ENCODE measurements at regions not wholly inside any gene's neighbourhood (a gene's known extent, or its start where the extent isn't known, plus 50 kb on each side); places are given as distances from the start of the nearest gene placed in this dataset.
"Not testable (repeated sequence)": the region's sequence is repeated elsewhere in the genome, so short reads cannot be mapped to it uniquely, and the experiment has no call there.

- no peak for DNase-seq
These were observed 745.2 kb downstream of the PCDH17 start for GRCh38 chr13:58376775-58377174.

- DNase-seq, result no peak
These were observed 747.7 kb downstream of the PCDH17 start for GRCh38 chr13:58379221-58379620.

- DNase-seq, result not testable (repeated sequence)
These were observed 753.8 kb downstream of the PCDH17 start for GRCh38 chr13:58385336-58385735.

GRCh38 chr13:58397596-58398387 is 766.2 kb downstream of the PCDH17 start:
- DNase-seq, result no peak

GRCh38 chr13:58399263-58399662 is 767.7 kb downstream of the PCDH17 start:
- no peak for DNase-seq

- DNase-seq, result no peak
These were observed 775.0 kb downstream of the PCDH17 start for GRCh38 chr13:58406545-58406944.

GRCh38 chr13:58429917-58430316 is 798.4 kb downstream of the PCDH17 start:
- no peak for DNase-seq

GRCh38 chr13:58434943-58435342 is 803.4 kb downstream of the PCDH17 start:
- DNase-seq, result no peak

- DNase-seq, result no peak
These were observed 805.9 kb downstream of the PCDH17 start for GRCh38 chr13:58437427-58437826.

GRCh38 chr13:58446979-58447378 is 815.4 kb downstream of the PCDH17 start:
- no peak for DNase-seq

GRCh38 chr13:58452123-58452623 is 820.6 kb downstream of the PCDH17 start:
- DNase-seq, result no peak

- DNase-seq, result no peak
These were observed 823.5 kb downstream of the PCDH17 start for GRCh38 chr13:58455094-58455493.

GRCh38 chr13:58461217-58461616 is 829.7 kb downstream of the PCDH17 start:
- no peak for DNase-seq

GRCh38 chr13:58463841-58464240 is 832.3 kb downstream of the PCDH17 start:
- no peak for DNase-seq

- no peak for DNase-seq
These were observed 835.6 kb downstream of the PCDH17 start for GRCh38 chr13:58467176-58467575.

GRCh38 chr13:58472483-58472882 is 840.9 kb downstream of the PCDH17 start:
- no peak for DNase-seq

GRCh38 chr13:58474581-58474980 is 843.0 kb downstream of the PCDH17 start:
- no peak for DNase-seq

GRCh38 chr13:58476206-58476918 is 844.8 kb downstream of the PCDH17 start:
- no peak for DNase-seq

GRCh38 chr13:58478858-58479257 is 847.3 kb downstream of the PCDH17 start:
- no peak for DNase-seq

- no peak for DNase-seq
These were observed 848.5 kb downstream of the PCDH17 start for GRCh38 chr13:58480061-58480460.

GRCh38 chr13:58488251-58488650 is 856.7 kb downstream of the PCDH17 start:
- DNase-seq, result no peak

GRCh38 chr13:58495668-58496067 is 864.1 kb downstream of the PCDH17 start:
- no peak for DNase-seq

GRCh38 chr13:58500938-58501337 is 869.4 kb downstream of the PCDH17 start:
- DNase-seq, result no peak

GRCh38 chr13:58504202-58504700 is 872.7 kb downstream of the PCDH17 start:
- DNase-seq, result not testable (repeated sequence)
